SH-SY5Y (cell line): ENCODE measurements at regions not wholly inside any gene's neighbourhood (a gene's known extent, or its start where the extent isn't known, plus 50 kb on each side); places are given as distances from the start of the nearest gene placed in this dataset.

ENCODE experiments used
- GATA2 ChIP-seq: IDR thresholded peaks from 2 replicates; pipeline ENCODE4 v1.6.1; 2011; ENCODE audit warnings: mild to moderate bottlenecking, low read depth, low read length
- GATA3 ChIP-seq: IDR thresholded peaks from 2 replicates; pipeline ENCODE4 v1.6.1; 2011; ENCODE audit warnings: low read depth, mild to moderate bottlenecking, low read length, moderate library complexity

DNA sequence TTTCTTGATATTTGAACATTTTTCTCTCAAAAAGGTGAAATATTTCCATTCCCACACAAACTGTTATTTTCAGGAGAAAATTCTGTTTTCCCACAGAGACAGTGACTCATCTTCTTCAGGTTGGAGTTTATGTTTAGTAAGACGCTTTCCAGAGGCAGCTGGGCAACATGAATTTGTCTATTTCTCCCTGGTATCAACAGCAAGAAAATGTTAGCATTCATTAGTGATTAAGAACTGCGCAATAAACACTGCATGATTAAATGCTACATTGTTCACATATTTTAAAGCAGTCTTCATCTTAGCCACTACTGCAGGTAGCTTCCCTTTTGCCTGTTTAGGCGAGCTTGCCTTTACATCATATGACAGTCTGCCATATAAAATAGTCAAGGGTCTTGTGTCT lies 295.7 kb downstream of the C6orf118 start:
- TF ChIP-seq GATA2 (no peak), GATA3 (no peak)

DNA sequence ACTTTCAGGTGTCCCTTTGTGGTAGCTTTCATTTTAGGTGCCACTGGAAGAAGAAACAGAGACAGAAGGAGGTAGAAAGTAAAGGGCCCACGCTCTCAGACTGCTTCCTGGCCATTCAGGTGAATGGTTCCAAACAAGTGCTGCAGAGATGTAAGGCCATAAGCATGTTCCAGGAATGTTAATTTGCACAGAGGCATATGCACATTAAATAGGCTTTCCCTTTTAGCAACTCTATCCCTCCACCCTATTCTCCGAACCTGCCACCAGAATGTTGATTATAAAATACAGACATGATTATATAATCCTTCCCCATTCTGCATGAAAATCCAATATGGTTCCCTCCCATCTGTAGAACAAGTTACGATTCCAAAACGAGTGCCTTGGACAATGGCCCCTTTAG lies 297.2 kb downstream of the C6orf118 start:
- no peak for TF ChIP-seq GATA2
- TF ChIP-seq GATA3 = no peak

DNA sequence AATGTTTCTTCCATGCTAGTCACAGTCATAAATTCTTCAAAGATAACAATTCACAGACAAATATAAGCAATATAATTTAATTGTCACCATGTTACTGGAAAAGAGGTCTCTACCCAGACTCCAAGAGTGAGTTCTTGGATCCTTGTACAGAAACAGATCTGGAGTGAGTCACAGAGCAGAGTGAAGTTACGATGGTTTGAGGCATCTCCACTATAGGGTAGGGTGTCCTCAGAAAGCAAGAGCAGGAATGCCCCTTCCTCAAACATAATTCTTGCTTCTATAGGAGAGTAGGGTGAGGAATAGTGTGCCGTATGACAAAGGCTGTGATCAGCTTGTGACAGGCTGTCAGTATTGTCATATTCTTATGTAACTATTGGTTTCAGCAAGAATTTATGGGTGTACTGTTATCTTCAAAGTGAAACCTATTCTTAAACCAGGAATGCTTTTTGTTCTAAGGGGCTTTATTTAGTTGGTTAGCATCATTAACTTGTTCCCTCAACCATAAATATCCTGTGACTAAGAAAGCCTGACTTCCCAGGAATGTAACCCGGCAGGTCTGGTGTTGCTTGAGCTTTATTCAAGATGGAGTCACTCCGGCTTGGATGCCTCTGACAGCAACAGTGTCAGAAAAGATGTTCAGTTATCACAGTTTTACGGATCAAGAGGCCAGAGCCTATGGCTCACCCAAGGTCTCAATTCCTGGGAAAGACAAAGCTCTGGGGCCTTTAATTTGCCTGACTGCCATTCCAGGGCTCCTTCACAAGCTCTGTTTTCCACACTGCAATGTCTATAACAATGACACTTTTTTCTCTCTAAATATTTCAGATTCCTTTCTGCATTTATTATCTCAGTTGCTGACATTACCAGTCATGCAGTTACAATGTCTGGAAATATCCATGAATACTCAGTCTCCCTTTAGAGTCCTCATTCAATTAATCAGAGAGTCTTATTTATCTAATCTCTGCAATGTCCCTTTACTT lies 298.6 kb downstream of the C6orf118 start:
- TF ChIP-seq GATA2 (no peak), GATA3 (no peak)

DNA sequence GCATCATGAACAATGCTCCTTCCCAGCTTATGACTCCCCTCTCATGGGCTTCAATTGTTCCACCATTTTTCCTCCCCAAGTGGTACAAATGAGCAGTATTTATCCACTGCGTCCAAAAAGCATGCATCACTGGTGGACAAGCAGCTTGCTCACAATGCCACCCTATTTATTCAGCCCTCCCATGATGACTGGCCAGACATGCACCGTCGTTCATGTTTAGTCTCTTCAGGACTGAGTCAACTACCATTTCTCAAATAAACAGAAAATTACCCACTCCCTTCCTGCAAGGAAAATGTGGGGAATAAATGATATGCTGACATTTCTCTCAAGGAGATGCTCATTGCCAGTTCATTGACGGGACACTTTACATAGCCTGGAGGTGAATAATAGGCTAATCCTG lies 300.4 kb downstream of the C6orf118 start:
- TF ChIP-seq GATA3 (no peak), GATA2 (no peak)

DNA sequence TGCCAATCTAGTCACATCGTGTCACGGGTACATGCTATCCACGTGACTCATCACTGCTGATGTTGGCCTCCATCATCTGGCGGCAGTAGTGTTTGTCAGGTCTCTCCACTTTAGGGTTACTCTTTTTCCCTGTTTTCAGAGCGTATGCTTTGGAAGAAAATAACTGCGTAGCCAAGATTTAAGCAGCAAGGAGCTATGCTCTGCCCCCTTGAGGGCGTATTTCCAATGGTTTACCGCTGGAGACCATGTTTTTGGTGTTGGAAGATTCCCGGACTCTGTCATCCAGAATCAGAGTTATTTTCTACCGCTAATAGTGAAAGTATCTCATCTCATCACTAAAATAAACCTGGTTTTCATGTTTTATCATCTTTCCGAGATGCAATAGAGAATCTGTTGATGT lies 306.5 kb downstream of the C6orf118 start:
- TF ChIP-seq GATA2 = no peak
- no peak for TF ChIP-seq GATA3

DNA sequence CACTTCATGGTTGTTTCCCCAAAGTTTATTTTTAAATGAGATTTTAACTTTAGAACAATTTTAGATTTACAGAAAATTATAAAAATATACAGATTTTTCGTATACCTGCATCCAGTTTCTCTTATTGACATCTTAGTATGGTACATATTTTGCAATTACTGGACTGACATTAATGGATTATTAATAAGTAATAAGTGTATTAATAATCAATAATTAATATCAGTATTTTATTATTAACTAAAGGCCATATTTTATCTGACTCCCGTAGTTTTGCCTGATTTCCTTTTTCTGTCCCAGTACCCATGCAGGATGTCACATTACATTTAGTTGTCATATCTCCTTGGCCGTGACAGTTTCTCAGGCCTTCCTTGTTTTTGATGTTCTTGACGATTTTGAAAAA lies 307.0 kb downstream of the C6orf118 start:
- TF ChIP-seq GATA3 = no peak
- no peak for TF ChIP-seq GATA2

DNA sequence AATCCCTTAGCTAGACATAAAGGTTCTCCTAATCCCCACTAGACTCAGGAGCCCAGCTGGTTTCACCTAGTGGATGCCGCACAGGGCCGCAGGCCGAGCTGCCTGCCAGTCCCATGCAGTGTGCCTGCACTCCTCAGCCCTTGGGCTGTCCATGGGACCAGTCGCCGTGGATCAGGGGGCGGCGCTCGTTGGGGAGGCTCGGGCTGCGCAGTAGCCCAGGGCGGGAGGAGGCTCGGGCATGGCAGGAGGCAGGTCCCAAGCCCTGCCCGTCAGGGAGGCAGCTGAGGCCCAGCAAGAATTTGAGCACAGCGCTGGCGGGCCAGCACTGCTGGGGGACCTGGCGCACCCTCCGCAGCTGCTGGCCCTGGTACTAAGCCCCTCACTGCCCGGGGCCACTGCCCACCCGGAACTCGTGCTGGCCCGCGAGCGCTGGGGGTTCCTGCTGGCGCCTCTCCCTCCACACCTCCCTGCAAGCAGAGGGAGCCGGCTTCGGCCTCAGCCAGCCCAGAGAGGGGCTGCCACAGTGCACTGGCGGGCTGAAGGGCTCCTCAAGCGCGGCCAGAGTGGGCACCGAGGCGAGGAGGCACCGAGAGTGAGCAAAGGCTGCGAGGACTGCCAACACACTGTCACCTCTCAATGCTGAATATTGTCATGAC lies 307.8 kb downstream of the C6orf118 start:
- no peak for TF ChIP-seq GATA3
- no peak for TF ChIP-seq GATA2

DNA sequence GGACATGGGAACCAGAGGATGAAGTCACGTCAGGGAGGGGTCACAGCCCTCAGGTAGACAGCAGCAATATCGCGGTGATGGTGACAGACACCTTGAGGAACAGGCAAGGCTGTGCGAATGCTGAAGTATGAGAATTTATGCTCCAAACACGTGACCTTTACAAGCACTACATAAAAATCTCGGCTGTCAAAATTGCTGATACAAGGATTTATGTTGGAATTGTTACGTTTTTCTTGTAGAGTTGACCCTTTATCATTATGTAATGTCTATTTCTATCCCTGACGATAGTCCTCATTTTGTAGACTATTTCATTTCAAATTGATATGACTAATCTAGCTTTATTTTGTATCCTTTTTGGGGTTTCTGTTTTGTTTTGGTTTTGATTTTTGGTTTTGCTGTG lies 311.1 kb downstream of the C6orf118 start:
- TF ChIP-seq GATA3 = no peak
- TF ChIP-seq GATA2 = no peak

DNA sequence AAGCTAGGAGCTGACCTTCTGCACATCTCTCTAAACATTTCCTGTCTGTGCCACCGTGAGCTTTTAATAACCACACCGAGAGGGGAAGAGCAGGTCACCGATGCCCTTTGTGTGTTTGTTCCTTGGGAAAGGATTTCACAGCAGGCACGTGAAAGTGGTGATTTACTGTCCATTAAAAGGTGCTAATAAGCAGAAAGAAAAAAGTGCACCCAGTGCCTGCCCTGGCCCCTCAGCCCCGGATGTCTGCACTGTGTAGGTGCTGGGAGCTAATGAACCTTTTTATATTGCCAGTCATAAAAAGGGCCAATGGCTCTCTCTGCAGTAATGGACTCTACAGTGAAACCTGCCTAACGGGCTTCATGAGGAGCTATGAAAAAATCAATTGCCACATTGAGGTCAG lies 312.6 kb downstream of the C6orf118 start:
- TF ChIP-seq GATA3 (no peak), GATA2 (no peak)

DNA sequence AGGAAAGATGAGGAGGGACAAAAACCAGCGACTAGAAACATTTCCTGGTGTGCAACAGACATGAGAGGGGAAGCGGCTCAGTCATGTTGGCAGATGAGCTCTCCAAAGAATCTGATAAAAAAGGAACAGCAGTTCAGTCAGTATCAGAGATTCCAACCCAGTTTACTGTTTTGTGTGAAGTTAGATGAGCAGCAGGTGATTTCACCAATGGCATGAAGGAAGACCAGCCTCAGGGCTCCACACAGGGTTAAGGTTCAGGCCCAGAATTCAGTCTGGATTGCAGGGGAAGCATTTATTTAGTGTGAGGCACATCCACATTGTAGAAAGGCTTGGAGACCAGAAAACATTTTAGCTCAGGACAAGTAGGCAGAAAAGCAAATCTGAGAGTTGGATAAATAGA lies 317.8 kb downstream of the C6orf118 start:
- no peak for TF ChIP-seq GATA3
- no peak for TF ChIP-seq GATA2

DNA sequence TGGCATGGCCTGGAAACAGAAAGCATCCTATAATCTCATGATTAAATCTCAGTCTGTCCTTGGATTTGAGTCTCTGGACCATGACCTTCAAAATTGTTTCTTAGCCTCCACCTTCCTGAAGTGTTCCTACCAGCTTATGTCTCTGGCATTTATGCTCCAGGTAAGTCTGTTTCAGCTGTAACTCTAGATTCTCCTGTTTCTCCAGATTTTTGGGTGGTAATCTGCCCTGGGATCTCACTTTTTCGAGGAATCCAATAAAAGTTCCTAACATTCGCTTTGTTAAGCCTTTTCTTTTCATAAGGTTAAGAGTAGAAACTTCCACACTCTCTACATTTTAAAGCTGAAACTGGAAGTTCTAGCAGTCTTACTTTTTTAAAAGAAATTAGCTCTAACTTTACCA lies 318.5 kb downstream of the C6orf118 start:
- TF ChIP-seq GATA3 = no peak
- TF ChIP-seq GATA2 = no peak

DNA sequence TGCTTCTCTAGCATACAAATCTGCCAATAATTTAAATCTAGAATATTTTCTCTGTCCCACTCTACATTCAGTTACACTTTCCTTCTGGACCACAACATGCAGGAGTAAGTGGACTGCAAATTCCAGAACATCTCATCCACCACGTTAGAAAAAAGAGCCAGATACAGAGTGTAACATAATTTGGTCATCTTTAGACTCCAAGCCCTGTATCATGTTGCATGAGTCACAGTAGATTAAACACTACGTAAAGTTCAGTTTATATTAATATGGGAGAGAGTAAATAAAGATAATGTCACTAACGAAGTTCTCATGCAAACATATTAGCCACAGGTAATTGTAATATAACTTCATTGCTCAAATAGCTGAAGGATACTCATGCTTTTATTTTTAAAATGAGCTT lies 327.0 kb downstream of the C6orf118 start:
- TF ChIP-seq GATA3 = no peak
- no peak for TF ChIP-seq GATA2

DNA sequence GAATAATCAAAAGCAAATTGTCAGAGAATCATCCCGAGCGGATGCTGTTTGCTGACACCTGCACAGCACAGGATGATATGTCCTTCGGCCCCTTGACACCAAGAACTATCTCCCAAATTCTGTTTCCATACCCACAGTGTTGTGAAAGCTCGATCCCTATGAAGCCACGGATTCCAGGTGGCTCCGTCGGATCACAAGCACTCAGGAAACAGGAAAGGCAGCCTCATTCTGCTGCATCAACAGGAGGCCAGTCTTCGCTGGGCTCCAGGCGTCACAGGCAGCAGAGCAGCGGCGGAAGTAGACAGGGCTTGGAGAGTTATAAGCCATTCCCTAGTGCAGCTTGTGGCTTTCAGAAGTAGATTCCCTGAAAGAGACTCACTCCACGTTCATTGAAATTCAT lies 342.3 kb downstream of the C6orf118 start:
- no peak for TF ChIP-seq GATA2
- no peak for TF ChIP-seq GATA3

DNA sequence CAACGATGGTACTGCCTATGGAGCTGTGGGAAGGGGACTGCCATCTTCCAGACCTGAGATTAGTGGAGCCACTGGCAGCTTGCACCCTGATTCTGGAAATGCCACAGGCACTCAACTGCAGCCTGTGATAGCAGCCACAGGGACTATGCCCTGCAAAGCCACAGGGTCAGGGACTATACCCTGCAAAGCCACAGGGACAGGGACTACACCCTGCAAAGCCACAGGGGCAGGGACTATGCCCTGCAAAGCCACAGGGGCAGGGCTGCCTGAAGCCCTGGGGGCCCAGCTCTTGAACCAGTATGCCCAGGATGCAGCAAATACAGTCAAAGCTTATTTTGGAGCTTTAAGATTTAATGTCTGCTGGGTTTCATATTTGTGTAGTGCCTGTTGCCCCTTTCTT lies 346.6 kb downstream of the C6orf118 start:
- TF ChIP-seq GATA3 (no peak), GATA2 (no peak)

DNA sequence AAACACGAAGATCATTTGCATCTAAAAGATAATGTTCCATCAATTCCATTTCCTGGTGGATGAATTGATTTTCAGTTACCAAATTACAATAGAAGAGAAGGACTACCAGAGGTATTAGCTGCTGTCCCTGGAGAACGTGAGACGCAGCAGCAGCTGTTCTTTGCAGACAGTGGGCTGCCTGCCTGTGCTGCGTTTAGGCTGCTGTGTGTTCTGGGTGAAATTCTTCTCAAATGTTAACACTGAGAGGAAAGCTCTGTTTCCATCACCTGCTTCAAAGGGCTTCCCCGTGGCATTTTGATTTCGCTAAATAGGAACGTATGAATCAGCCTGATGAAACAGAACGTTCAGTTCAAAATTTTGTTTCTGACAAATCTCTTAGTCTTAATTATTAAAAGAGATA lies 362.2 kb downstream of the C6orf118 start:
- no peak for TF ChIP-seq GATA3
- TF ChIP-seq GATA2 = no peak

DNA sequence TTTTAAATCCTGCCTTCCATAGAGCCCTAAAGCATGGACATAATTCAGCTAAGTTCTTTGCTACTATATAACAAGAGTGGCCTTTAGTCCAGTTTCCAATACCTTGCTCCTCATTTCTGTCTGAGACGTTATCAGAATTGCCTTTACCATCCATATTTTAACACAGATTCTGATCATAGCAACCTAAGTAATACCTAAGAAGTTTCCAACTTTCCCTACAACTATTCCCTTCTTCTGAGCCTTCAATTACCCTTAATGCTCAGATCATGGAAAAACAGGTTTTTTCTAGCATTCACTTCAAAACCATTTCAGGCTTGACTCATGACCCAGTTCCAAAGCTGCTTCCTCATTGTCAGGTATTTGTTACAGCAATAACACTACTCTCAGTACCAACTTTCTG lies 367.1 kb downstream of the C6orf118 start:
- TF ChIP-seq GATA3 (no peak), GATA2 (no peak)
